ENCODE measurements at regions not wholly inside any gene's neighbourhood (a gene's known extent, or its start where the extent isn't known, plus 50 kb on each side); places are given as distances from the start of the nearest gene placed in this dataset.

DNA sequence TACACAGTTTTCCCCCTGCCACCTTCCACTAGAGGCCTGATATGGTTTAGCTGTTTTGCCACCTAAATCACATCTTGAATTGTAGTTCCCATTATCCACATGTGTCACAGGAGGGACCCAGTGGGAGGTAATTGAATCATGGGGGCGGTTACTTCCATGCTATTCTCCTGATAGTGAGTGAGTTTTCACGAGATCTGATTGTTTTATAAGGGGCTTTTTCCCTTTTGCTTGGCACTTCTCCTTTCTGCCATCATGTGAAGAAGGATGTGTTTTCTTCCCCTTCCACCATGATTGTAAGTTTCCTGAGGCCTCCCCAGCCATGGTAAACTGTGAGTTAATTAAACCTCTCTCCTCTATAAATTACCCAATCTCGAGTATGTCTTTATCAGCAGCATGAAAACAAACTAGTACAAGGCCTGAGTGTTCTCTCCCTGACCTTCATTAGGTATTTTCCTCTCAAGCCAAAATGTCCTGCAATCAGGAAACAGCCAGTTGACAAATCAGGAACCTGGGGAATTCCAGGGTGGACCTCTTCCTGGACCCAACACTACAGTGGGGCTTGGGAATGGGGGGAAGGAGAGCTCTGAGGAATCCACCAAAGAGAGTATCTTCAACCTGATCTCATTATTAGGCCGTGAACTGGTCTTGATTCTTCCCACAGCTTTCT is 129.9 kb downstream of the TXNL1 start (continued):
- TF ChIP-seq, protein P1, sequence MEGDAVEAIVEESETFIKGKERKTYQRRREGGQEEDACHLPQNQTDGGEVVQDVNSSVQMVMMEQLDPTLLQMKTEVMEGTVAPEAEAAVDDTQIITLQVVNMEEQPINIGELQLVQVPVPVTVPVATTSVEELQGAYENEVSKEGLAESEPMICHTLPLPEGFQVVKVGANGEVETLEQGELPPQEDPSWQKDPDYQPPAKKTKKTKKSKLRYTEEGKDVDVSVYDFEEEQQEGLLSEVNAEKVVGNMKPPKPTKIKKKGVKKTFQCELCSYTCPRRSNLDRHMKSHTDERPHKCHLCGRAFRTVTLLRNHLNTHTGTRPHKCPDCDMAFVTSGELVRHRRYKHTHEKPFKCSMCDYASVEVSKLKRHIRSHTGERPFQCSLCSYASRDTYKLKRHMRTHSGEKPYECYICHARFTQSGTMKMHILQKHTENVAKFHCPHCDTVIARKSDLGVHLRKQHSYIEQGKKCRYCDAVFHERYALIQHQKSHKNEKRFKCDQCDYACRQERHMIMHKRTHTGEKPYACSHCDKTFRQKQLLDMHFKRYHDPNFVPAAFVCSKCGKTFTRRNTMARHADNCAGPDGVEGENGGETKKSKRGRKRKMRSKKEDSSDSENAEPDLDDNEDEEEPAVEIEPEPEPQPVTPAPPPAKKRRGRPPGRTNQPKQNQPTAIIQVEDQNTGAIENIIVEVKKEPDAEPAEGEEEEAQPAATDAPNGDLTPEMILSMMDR (IDR thresholded peaks at IDR 0.05 in 2 of 3, conservative IDR thresholded peaks at IDR 0.05 in 1 of 3; ENCODE audit: insufficient read depth in 2 of 3, low read depth in 1 of 3, low read length in 3 of 3): no peak
- TF ChIP-seq ZNF212 (CRISPR knock-in tag; IDR thresholded peaks at IDR 0.05): no peak
- no peak for TF ChIP-seq KDM2B (CRISPR knock-in tag; IDR thresholded peaks at IDR 0.05)
- TF ChIP-seq HMGXB4 (CRISPR knock-in tag; IDR thresholded peaks at IDR 0.05): no peak
- TF ChIP-seq TEAD1 (CRISPR knock-in tag; IDR thresholded peaks at IDR 0.05): no peak
- no peak for TF ChIP-seq JUND (IDR thresholded peaks at IDR 0.05; ENCODE audit: borderline replicate concordance, low read depth, low read length)
- no peak for TF ChIP-seq JUND (tag; IDR thresholded peaks at IDR 0.05; ENCODE audit: borderline replicate concordance, low read depth, low read length)
- TF ChIP-seq PCBP1 (IDR thresholded peaks at IDR 0.05; ENCODE audit: low read depth, low read length, poor library complexity, severe bottlenecking): no peak
- no peak for TF ChIP-seq ZFP30 (CRISPR knock-in tag; IDR thresholded peaks at IDR 0.05; ENCODE audit: borderline replicate concordance)
- no peak for TF ChIP-seq HNRNPUL1 (IDR thresholded peaks at IDR 0.05; ENCODE audit: low read length)
